Chondrocyte (in vitro differentiated cells): ENCODE measurements at regions not wholly inside any gene's neighbourhood (a gene's known extent, or its start where the extent isn't known, plus 50 kb on each side); places are given as distances from the start of the nearest gene placed in this dataset.

Experiments
- DNase-seq: peaks from one replicate; pipeline ENCODE4 v3.0.0; 2021; ENCODE audit warnings: mixed read lengths, low spot score
- H3K27ac Mint-ChIP-seq: one replicate; pipeline ENCODE4 v1.8.0; 2021; ENCODE audit warnings: mild to moderate bottlenecking, moderate library complexity, mixed read lengths; ENCODE audit not compliant: unreplicated experiment
- H3K27me3 Mint-ChIP-seq: 2 replicates; pipeline ENCODE4 v1.8.0; 2021; ENCODE audit warnings: low read depth, mixed read lengths
- H3K36me3 Mint-ChIP-seq: 2 replicates; pipeline ENCODE4 v1.8.0; 2021; ENCODE audit warnings: low read depth, mixed read lengths
- H3K4me1 Mint-ChIP-seq: 2 replicates; pipeline ENCODE4 v1.8.0; 2021; ENCODE audit warnings: low read depth, mild to moderate bottlenecking, mixed read lengths
- H3K4me3 Mint-ChIP-seq: one replicate; pipeline ENCODE4 v1.8.0; 2021; ENCODE audit warnings: mild to moderate bottlenecking, moderate library complexity, mixed read lengths; ENCODE audit not compliant: unreplicated experiment
- H3K9me3 Mint-ChIP-seq: 2 replicates; pipeline ENCODE4 v1.8.0; 2021; ENCODE audit warnings: low read depth, mixed read lengths
- CTCF ChIP-seq: fragments of 200-600 bp; sonication (generic); IDR thresholded peaks from 2 replicates; pipeline ENCODE4 v1.5.0; 2021; ENCODE audit warnings: antibody characterized with exemption, mild to moderate bottlenecking, moderate library complexity

GRCh38 chr2:129708221-129708967, 271.1 kb upstream of the RAB6C start:
- no peak overlapping the region for H3K27ac Mint-ChIP-seq
- peaks cover 2% of the 10 kb centered on the region for H3K27me3 Mint-ChIP-seq
- no peak for TF ChIP-seq CTCF
- no peaks in the 10 kb centered on the region for H3K4me1 Mint-ChIP-seq
- no peak overlapping the region for H3K4me3 Mint-ChIP-seq
- DNase-seq: no peak
- H3K9me3 Mint-ChIP-seq: peaks cover 2% of the 10 kb centered on the region
- no peaks in the 10 kb centered on the region for H3K36me3 Mint-ChIP-seq

- Mint-ChIP-seq H3K4me1 (no peaks in the 10 kb centered on the region), H3K9me3 (peaks cover 2% of the 10 kb centered on the region), H3K36me3 (no peaks in the 10 kb centered on the region), H3K27me3 (peaks cover 2% of the 10 kb centered on the region), H3K27ac (no peak overlapping the region), H3K4me3 (no peak overlapping the region)
- no peak for DNase-seq
- no peak for TF ChIP-seq CTCF
Observed at GRCh38 chr2:129709001-129709955, 270.2 kb upstream of the RAB6C start.

GRCh38 chr2:129709956-129710598, 269.4 kb upstream of the RAB6C start:
- no peaks in the 10 kb centered on the region for H3K9me3 Mint-ChIP-seq
- peaks cover 2% of the 10 kb centered on the region for H3K27me3 Mint-ChIP-seq
- TF ChIP-seq CTCF: no peak
- DNase-seq: no peak
- no peak overlapping the region for H3K27ac Mint-ChIP-seq
- no peak overlapping the region for H3K4me3 Mint-ChIP-seq
- no peaks in the 10 kb centered on the region for H3K4me1 Mint-ChIP-seq
- no peaks in the 10 kb centered on the region for H3K36me3 Mint-ChIP-seq

GRCh38 chr2:129710670-129711495, 268.6 kb upstream of the RAB6C start:
- Mint-ChIP-seq H3K9me3 (no peaks in the 10 kb centered on the region), H3K4me1 (no peaks in the 10 kb centered on the region), H3K27me3 (peaks cover 4% of the 10 kb centered on the region), H3K4me3 (no peak overlapping the region), H3K36me3 (no peaks in the 10 kb centered on the region), H3K27ac (no peak overlapping the region)
- no peak for DNase-seq
- TF ChIP-seq CTCF: no peak
